KMS-11 (cell line): ENCODE measurements at regions not wholly inside any gene's neighbourhood (a gene's known extent, or its start where the extent isn't known, plus 50 kb on each side); places are given as distances from the start of the nearest gene placed in this dataset.
"Not testable (repeated sequence)": the region's sequence is repeated elsewhere in the genome, so short reads cannot be mapped to it uniquely, and the experiment has no call there.

Source experiments
- H2AFZ ChIP-seq: fragments of 200-600 bp; sonication (generic); 2 replicates; pipeline ENCODE4 v1.6.1; 2016; ENCODE audit warnings: antibody characterized with exemption, mixed run types, low read depth
- H3K27ac ChIP-seq: fragments of 200-600 bp; sonication (generic); 2 replicates; pipeline ENCODE4 v1.6.1; 2016; ENCODE audit warnings: mild to moderate bottlenecking, mixed run types
- H3K27me3 ChIP-seq: fragments of 200-600 bp; sonication (generic); 2 replicates; pipeline ENCODE4 v1.6.1; 2017; ENCODE audit warnings: mild to moderate bottlenecking, low read depth, mixed run types, moderate library complexity; ENCODE audit not compliant: insufficient read depth
- H3K36me3 ChIP-seq: fragments of 200-600 bp; sonication (generic); 2 replicates; pipeline ENCODE4 v1.6.1; 2017; ENCODE audit warnings: mild to moderate bottlenecking, mixed run types; ENCODE audit not compliant: insufficient read depth
- H3K4me1 ChIP-seq: fragments of 200-600 bp; sonication (generic); 2 replicates; pipeline ENCODE4 v1.6.1; 2016; ENCODE audit warnings: mild to moderate bottlenecking, low read depth, mixed run types; ENCODE audit not compliant: poor library complexity, severe bottlenecking
- H3K4me2 ChIP-seq: fragments of 200-600 bp; sonication (generic); 2 replicates; pipeline ENCODE4 v1.7.0; 2016; ENCODE audit warnings: mild to moderate bottlenecking, mixed run types
- H3K4me3 ChIP-seq: fragments of 200-600 bp; sonication (generic); IDR thresholded peaks from 2 replicates; pipeline ENCODE4 v1.6.1; 2017; ENCODE audit warnings: low read depth, low read length, mixed read lengths; ENCODE audit not compliant: insufficient read depth
- H3K79me2 ChIP-seq: fragments of 200-600 bp; sonication (generic); 2 replicates; pipeline ENCODE4 v1.6.1; 2016; ENCODE audit warnings: low read depth, mixed run types; ENCODE audit not compliant: insufficient read depth
- H3K9ac ChIP-seq: fragments of 200-600 bp; sonication (generic); 2 replicates; pipeline ENCODE4 v1.6.1; 2016; ENCODE audit warnings: mild to moderate bottlenecking, mixed run types
- H4K20me1 ChIP-seq: fragments of 200-600 bp; sonication (generic); 2 replicates; pipeline ENCODE4 v1.6.1; 2016; ENCODE audit warnings: mild to moderate bottlenecking, mixed run types; ENCODE audit not compliant: insufficient read depth
- TF ChIP-seq, protein P1 (sequence below): fragments of 200-600 bp; sonication (generic); conservative IDR thresholded peaks from 2 replicates; pipeline ENCODE4 v1.6.1; 2017; ENCODE audit warnings: low read depth, mild to moderate bottlenecking, antibody characterized with exemption, low read length, moderate library complexity, mixed read lengths

DNA sequence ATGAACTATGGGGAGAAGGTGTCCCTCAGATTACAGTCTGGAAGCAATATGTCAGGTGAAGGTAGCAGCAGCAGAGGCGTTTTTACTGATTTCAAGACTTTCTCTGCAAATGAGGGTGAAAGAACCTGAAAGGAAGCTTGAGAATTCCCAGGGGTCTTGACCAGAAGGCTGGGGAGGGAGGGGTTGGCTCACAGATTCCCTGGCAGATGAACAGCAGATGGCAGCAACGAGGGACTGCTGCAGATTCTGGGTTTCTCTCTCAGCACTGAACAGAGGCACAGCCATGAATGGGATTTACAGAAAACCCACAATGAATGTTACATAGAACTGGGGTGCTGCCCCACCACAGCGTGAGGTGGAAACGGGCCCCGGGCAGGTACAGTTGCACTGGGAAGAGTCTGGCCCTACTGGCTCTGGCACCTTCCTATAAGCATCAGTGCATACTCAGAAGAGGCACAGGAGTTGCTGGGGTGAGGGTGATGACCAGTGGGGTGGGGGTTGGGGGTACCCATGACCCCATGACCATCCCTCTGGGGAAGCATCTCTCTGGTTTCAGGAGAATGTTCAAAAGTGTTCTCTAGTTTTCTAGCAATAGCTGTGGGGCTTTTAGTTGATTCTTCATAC lies 317.8 kb downstream of the SH2D4B start:
- Histone ChIP-seq H2AFZ (no peak overlapping the region), H3K36me3 (no peaks in the 10 kb centered on the region), H3K27me3 (no peaks in the 10 kb centered on the region), H4K20me1 (no peaks in the 10 kb centered on the region), H3K27ac (no peak overlapping the region), H3K9ac (no peak overlapping the region), H3K4me3 (no peak overlapping the region), H3K79me2 (no peaks in the 10 kb centered on the region), H3K4me1 (no peaks in the 10 kb centered on the region), H3K4me2 (no peak overlapping the region)
- TF ChIP-seq, protein P1, sequence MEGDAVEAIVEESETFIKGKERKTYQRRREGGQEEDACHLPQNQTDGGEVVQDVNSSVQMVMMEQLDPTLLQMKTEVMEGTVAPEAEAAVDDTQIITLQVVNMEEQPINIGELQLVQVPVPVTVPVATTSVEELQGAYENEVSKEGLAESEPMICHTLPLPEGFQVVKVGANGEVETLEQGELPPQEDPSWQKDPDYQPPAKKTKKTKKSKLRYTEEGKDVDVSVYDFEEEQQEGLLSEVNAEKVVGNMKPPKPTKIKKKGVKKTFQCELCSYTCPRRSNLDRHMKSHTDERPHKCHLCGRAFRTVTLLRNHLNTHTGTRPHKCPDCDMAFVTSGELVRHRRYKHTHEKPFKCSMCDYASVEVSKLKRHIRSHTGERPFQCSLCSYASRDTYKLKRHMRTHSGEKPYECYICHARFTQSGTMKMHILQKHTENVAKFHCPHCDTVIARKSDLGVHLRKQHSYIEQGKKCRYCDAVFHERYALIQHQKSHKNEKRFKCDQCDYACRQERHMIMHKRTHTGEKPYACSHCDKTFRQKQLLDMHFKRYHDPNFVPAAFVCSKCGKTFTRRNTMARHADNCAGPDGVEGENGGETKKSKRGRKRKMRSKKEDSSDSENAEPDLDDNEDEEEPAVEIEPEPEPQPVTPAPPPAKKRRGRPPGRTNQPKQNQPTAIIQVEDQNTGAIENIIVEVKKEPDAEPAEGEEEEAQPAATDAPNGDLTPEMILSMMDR: peak; percentile 40; the same call in 1 of the 2 replicates

DNA sequence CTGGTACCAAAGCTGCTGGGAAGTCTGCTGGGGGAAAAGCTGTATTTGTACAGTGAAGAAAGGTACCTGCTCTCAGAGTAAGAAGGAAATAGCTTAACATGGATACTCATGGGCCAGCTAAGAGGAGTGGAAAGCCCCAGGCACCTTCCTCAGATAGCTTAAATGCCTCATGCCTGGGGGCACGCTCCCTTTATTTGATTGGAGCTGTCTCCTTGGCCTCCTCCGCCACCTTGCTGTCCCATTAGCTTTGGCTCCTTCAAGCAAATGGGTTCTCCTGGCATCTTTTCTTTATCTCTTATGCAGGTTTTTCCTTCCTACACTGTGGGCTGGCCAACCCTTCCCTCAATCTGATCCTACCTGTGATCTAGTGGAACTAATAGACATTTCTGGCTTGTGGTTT lies 318.5 kb downstream of the SH2D4B start:
- Histone ChIP-seq H3K4me2 (no peak overlapping the region), H3K79me2 (no peaks in the 10 kb centered on the region), H3K9ac (no peak overlapping the region), H4K20me1 (no peaks in the 10 kb centered on the region), H3K36me3 (no peaks in the 10 kb centered on the region), H2AFZ (no peak overlapping the region), H3K27ac (no peak overlapping the region), H3K27me3 (no peaks in the 10 kb centered on the region), H3K4me1 (no peaks in the 10 kb centered on the region), H3K4me3 (no peak overlapping the region)
- TF ChIP-seq, protein P1: no peak

DNA sequence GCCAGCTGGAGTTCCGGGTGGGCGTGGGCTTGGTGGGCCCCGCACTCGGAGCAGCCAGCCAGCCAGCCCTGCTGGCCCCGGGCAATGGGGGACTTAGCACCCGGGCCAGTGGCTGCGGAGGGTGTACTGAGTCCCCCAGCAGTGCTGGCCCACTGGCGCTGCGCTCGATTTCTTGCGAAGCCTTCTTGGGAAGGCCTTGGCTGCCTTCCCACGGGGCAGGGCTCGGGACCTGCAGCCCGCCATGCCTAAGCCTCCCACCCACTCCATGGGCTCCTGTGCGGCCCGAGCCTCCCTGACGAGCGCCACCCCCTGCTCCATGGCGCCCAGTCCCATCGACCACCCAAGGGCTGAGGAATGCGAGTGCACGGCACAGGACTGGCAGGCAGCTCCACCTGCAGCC lies 321.6 kb downstream of the SH2D4B start:
- H4K20me1 ChIP-seq, H3K27ac ChIP-seq, H3K79me2 ChIP-seq: not testable (repeated sequence)

DNA sequence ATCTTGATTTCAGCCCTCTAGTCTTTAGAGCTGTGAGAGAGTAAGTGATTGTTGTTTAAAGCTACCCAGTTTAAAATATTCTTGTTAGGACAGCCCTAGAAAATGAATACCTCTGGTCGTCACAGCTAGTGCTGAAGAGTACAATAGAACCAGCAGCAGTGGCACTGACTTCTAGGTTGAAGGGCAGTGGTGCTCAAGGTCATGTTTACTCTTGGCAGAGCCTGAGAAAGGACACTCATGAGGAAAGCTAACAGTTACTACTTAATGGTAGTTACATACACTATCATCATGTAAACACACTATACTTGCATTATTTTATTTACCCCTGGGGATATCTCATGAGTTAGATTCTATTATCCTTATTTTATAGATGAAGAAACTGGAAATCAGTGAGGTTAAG lies 323.0 kb downstream of the SH2D4B start:
- TF ChIP-seq, protein P1: no peak
- H2AFZ ChIP-seq: no peak overlapping the region

More for the DNA sequence above, 321.6 kb downstream of the SH2D4B start:
- not testable (repeated sequence) for H2AFZ ChIP-seq, H3K4me3 ChIP-seq, H3K36me3 ChIP-seq, H3K4me1 ChIP-seq, H3K4me2 ChIP-seq, H3K27me3 ChIP-seq, H3K9ac ChIP-seq

DNA sequence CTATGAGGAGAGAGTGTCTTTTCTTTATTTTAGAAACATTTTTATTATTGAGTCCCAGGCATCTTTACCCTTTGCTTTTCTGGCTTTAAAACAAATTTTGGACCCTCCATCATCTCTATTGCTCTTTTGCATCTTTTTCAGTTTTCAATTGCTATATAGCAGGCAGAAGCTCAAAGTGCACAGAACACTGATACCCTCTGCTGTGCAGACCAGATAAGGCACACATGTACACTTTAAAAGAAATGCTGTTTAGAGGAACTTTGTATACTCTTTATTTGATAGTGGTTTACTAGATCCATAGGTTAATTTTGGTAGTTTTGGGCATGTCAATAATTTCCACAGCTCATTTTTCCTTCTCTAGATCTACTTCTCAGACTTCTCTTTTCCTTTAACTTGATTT lies 324.2 kb downstream of the SH2D4B start:
- H3K4me1 ChIP-seq: no peaks in the 10 kb centered on the region
- H3K9ac ChIP-seq: no peak overlapping the region
- no peaks in the 10 kb centered on the region for H3K36me3 ChIP-seq
- no peaks in the 10 kb centered on the region for H3K79me2 ChIP-seq
- no peaks in the 10 kb centered on the region for H3K27me3 ChIP-seq
- no peak overlapping the region for H3K4me2 ChIP-seq
- no peak overlapping the region for H2AFZ ChIP-seq
- H3K4me3 ChIP-seq: no peak overlapping the region
- TF ChIP-seq, protein P1: no peak
- H4K20me1 ChIP-seq: no peaks in the 10 kb centered on the region
- no peak overlapping the region for H3K27ac ChIP-seq

More for the DNA sequence above, 323.0 kb downstream of the SH2D4B start:
- Histone ChIP-seq H3K4me2 (no peak overlapping the region), H3K4me3 (no peak overlapping the region), H3K27me3 (no peaks in the 10 kb centered on the region), H3K4me1 (no peaks in the 10 kb centered on the region), H3K27ac (no peak overlapping the region), H3K9ac (no peak overlapping the region), H3K79me2 (no peaks in the 10 kb centered on the region), H4K20me1 (no peaks in the 10 kb centered on the region), H3K36me3 (no peaks in the 10 kb centered on the region)
